ENCODE measurements at regions not wholly inside any gene's neighbourhood (a gene's known extent, or its start where the extent isn't known, plus 50 kb on each side); places are given as distances from the start of the nearest gene placed in this dataset.

DNA sequence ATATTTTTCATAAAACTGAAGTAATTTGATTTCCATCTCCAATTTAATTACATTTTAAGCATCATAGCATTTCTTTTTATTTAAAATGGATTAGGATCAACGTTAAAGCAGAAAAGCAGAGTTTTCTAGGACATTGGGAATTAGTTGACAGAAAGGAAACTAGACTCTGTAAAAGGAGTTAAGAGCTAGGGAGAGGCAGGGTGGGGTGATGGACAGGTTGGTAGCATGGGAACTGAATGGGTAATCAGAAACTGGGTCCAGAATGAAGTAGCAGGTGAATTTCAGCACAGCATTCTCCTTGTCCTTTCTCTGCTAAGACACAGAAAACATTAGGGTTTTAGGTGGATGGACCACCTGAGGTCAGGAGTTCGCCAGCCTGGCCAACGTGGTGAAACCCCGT, 97.6 kb downstream of the ANAPC4 start:
- POLR2A ChIA-PET = no interaction called here
- CTCF ChIA-PET = no interaction called here
- TF ChIP-seq CTBP1 (IDR thresholded peaks at IDR 0.05; ENCODE audit: borderline replicate concordance) = no peak
- no peak for TF ChIP-seq ARNT (IDR thresholded peaks at IDR 0.05)
- no peak for TF ChIP-seq ELF4 (IDR thresholded peaks at IDR 0.05)
- no peak for TF ChIP-seq TARDBP (IDR thresholded peaks at IDR 0.05)
- no peak for TF ChIP-seq SUZ12 (IDR thresholded peaks at IDR 0.05)
- no peak for TF ChIP-seq FOXM1 (IDR thresholded peaks at IDR 0.05; ENCODE audit: borderline replicate concordance)
- TF ChIP-seq FOXA1 (IDR thresholded peaks at IDR 0.05) = no peak
- no peak for TF ChIP-seq LEF1 (IDR thresholded peaks at IDR 0.05; ENCODE audit: borderline replicate concordance)
- no peak for TF ChIP-seq HDGF (IDR thresholded peaks at IDR 0.05; ENCODE audit: borderline replicate concordance)
- no peak for TF ChIP-seq SP1 (IDR thresholded peaks at IDR 0.05)
- TF ChIP-seq NFRKB (IDR thresholded peaks at IDR 0.05) = no peak
- no peak for DNase-seq (ENCODE audit: extremely low spot score)

DNA sequence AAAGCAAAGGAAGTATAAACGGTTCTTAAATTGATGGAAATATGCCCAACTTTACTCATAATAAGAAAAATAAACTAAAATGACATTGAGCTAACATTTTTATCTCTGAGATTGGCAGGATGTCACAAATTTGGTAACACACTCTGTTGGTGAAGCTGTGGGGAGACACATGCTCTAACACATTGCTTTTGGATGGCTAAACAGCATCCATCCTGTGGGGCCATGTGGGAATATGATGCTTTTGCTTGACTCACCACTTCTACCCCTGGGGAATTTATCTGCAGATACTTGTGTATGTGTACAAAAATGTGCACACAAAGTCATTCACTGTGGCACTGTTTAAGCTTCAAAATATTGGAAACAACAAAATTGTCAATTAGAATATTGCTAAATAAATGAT, 100.2 kb downstream of the ANAPC4 start:
- TF ChIP-seq TARDBP (IDR thresholded peaks at IDR 0.05) (no peak), FOXK2 (IDR thresholded peaks at IDR 0.05) (no peak), CTBP1 (IDR thresholded peaks at IDR 0.05; ENCODE audit: borderline replicate concordance) (no peak), SUZ12 (IDR thresholded peaks at IDR 0.05) (no peak), L3MBTL2 (conservative IDR thresholded peaks at IDR 0.05) (no peak), ARNT (IDR thresholded peaks at IDR 0.05) (no peak), FOXA1 (IDR thresholded peaks at IDR 0.05) (no peak), FOXM1 (IDR thresholded peaks at IDR 0.05; ENCODE audit: borderline replicate concordance) (no peak)
- TF ChIP-seq, protein P1, sequence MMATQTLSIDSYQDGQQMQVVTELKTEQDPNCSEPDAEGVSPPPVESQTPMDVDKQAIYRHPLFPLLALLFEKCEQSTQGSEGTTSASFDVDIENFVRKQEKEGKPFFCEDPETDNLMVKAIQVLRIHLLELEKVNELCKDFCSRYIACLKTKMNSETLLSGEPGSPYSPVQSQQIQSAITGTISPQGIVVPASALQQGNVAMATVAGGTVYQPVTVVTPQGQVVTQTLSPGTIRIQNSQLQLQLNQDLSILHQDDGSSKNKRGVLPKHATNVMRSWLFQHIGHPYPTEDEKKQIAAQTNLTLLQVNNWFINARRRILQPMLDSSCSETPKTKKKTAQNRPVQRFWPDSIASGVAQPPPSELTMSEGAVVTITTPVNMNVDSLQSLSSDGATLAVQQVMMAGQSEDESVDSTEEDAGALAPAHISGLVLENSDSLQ (IDR thresholded peaks at IDR 0.05) = no peak
- no peak for DNase-seq (ENCODE audit: extremely low spot score)
- CTCF ChIA-PET = no interaction called here
- POLR2A ChIA-PET = no interaction called here

DNA sequence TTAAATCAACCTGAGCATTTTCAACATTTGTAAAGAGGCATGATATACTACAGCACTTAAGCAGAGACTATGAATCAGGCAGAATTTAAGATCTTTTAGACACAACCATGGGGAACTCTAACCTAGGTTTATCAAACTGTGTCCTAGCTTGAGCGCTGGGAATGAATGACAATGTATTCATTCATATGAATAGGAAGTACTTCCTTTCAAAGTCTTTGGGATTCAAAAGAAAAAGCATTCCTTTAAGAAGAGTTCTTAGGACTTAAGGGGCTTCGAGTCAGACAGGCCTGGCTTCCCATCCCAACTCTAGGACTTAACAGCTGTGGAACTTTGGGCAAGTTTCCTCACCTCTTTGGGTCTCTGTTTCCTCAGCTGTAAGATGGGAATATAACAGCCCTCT, 104.6 kb downstream of the ANAPC4 start:
- TF ChIP-seq ELF4 (IDR thresholded peaks at IDR 0.05) = no peak
- TF ChIP-seq HDGF (IDR thresholded peaks at IDR 0.05; ENCODE audit: borderline replicate concordance) = no peak
- no peak for TF ChIP-seq LEF1 (IDR thresholded peaks at IDR 0.05; ENCODE audit: borderline replicate concordance)

DNA sequence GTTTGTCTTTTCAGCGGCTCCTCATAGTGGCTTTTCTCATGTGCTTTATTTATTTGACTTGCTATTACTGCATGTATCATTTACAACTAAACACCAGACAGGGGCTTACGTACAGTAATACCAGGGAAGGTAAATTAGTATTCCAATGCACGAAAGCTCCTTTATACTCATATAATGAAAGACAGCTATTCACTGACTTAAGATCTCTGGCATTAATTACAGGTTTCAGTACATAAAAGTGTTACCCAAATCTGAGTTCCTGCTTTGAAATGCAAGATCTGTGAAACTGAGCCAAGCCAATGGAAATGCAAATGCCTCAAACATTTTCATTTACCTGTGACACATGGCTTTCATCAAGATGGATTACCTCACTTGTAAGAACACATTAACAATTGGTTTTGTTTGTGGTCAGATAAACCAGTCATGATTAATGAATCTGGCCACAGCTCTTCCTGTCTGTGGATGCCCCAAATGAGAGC, 107.2 kb downstream of the ANAPC4 start:
- ChIA-PET POLR2A (no interaction called here), CTCF (interaction anchor here (1.6 kb wide), 1 partner anchor 45 kb away, joined by 4 read pairs; no protein-coding TSS in a partner anchor)

More for the DNA sequence above, 104.6 kb downstream of the ANAPC4 start:
- CTCF ChIA-PET = no interaction called here
- DNase-seq (ENCODE audit: extremely low spot score) = no peak
- POLR2A ChIA-PET = no interaction called here

DNA sequence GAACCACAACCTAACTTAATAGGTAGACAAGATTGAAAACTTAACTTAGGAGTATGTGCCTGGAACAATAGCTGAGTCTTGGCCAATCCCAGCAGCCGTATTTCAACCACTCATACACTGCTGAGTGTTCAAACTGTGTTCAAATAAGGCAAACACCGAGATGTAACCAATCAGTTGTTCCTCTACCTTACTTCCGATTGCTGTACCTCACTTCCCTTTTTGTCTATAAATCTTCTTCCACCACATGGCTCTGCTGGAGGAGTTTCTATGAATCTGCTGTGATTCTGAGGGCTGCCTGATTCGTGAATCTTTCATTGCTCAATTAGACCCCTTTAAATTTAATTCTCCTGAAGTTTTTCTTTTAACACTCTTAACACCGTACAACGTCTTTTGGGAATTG, 108.0 kb downstream of the ANAPC4 start:
- POLR2A ChIA-PET = no interaction called here
- CTCF ChIA-PET = no interaction called here

More for the DNA sequence above, 107.2 kb downstream of the ANAPC4 start:
- DNase-seq (ENCODE audit: extremely low spot score) = no peak
- no peak for TF ChIP-seq HDGF (IDR thresholded peaks at IDR 0.05; ENCODE audit: borderline replicate concordance)
- TF ChIP-seq NFRKB (IDR thresholded peaks at IDR 0.05) = no peak
- no peak for TF ChIP-seq FOXK2 (IDR thresholded peaks at IDR 0.05)
- TF ChIP-seq BHLHE40 (IDR thresholded peaks at IDR 0.05; ENCODE audit: borderline replicate concordance) = no peak

DNA sequence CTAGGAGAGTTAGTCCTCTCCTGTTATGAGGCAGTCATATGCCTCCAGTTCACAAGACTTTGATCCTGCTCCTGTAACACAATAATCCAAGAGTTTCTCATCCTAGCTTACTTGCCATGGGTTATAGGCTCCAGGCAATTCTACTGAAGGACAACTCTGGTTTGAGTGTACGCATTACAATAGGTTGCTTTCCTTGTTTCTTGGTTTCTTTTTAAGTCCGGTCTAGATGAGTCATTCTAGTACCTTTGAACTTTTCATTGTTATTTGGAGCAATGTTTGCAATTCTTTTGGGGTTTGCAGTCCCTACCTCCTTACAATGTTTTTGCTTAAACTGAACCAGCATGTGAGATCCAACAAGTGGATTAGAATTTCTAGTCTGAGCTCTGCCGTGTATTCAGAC, 109.1 kb downstream of the ANAPC4 start:
- no peak for DNase-seq (ENCODE audit: extremely low spot score)
- POLR2A ChIA-PET = no interaction called here
- TF ChIP-seq CTBP1 (IDR thresholded peaks at IDR 0.05; ENCODE audit: borderline replicate concordance) (no peak), ARNT (IDR thresholded peaks at IDR 0.05) (no peak), FOXK2 (IDR thresholded peaks at IDR 0.05) (no peak), LEF1 (IDR thresholded peaks at IDR 0.05; ENCODE audit: borderline replicate concordance) (no peak), SP1 (IDR thresholded peaks at IDR 0.05) (no peak), SUZ12 (IDR thresholded peaks at IDR 0.05) (no peak), L3MBTL2 (conservative IDR thresholded peaks at IDR 0.05) (no peak), FOXM1 (IDR thresholded peaks at IDR 0.05; ENCODE audit: borderline replicate concordance) (no peak), ZNF384 (IDR thresholded peaks at IDR 0.05) (no peak), HDGF (IDR thresholded peaks at IDR 0.05; ENCODE audit: borderline replicate concordance) (no peak), FOXA1 (IDR thresholded peaks at IDR 0.05) (no peak), BHLHE40 (IDR thresholded peaks at IDR 0.05; ENCODE audit: borderline replicate concordance) (no peak), TARDBP (IDR thresholded peaks at IDR 0.05) (no peak), NFRKB (IDR thresholded peaks at IDR 0.05) (no peak), ELF4 (IDR thresholded peaks at IDR 0.05) (no peak)
- TF ChIP-seq, protein P1 (IDR thresholded peaks at IDR 0.05) = no peak
- CTCF ChIA-PET = no interaction called here

More for the DNA sequence above, 108.0 kb downstream of the ANAPC4 start:
- TF ChIP-seq L3MBTL2 (conservative IDR thresholded peaks at IDR 0.05) (no peak), BHLHE40 (IDR thresholded peaks at IDR 0.05; ENCODE audit: borderline replicate concordance) (no peak), ELF4 (IDR thresholded peaks at IDR 0.05) (no peak), SUZ12 (IDR thresholded peaks at IDR 0.05) (no peak), FOXA1 (IDR thresholded peaks at IDR 0.05) (no peak), FOXM1 (IDR thresholded peaks at IDR 0.05; ENCODE audit: borderline replicate concordance) (no peak), SP1 (IDR thresholded peaks at IDR 0.05) (no peak), CTBP1 (IDR thresholded peaks at IDR 0.05; ENCODE audit: borderline replicate concordance) (no peak), FOXK2 (IDR thresholded peaks at IDR 0.05) (no peak), TARDBP (IDR thresholded peaks at IDR 0.05) (no peak), ZNF384 (IDR thresholded peaks at IDR 0.05) (no peak), LEF1 (IDR thresholded peaks at IDR 0.05; ENCODE audit: borderline replicate concordance) (no peak), HDGF (IDR thresholded peaks at IDR 0.05; ENCODE audit: borderline replicate concordance) (no peak), ARNT (IDR thresholded peaks at IDR 0.05) (no peak), NFRKB (IDR thresholded peaks at IDR 0.05) (no peak)
- TF ChIP-seq, protein P1 (IDR thresholded peaks at IDR 0.05) = no peak
- DNase-seq (ENCODE audit: extremely low spot score) = no peak
